PC-9 (cell line): ENCODE measurements at regions not wholly inside any gene's neighbourhood (a gene's known extent, or its start where the extent isn't known, plus 50 kb on each side); places are given as distances from the start of the nearest gene placed in this dataset.

Source experiments
- CTCF ChIP-seq: fragments of 200-600 bp; sonication (generic); conservative IDR thresholded peaks from 2 replicates; pipeline ENCODE4 v1.6.1; 2017; ENCODE audit warnings: mixed run types, antibody characterized with exemption, mild to moderate bottlenecking, moderate library complexity
- EZH2 ChIP-seq: fragments of 200-600 bp; sonication (generic); IDR thresholded peaks from 2 replicates; pipeline ENCODE4 v1.8.0; 2017; ENCODE audit warnings: antibody characterized with exemption, low read depth

GRCh38 chr22:48856308-48856615 lies 971.4 kb downstream of the BRD1 start:
- TF ChIP-seq EZH2 (no peak), CTCF (no peak)
